HepG2 (cell line): ENCODE measurements at regions not wholly inside any gene's neighbourhood (a gene's known extent, or its start where the extent isn't known, plus 50 kb on each side); places are given as distances from the start of the nearest gene placed in this dataset.

Experiments
- ATAC-seq: fragments of 200-7000 bp; cut with Tn5 transposase; 3 replicates; pipeline ENCODE4 v1.9.1; 2020; ENCODE audit warnings: mild to moderate bottlenecking, moderate library complexity
- BruUV-seq: library from RNA; stranded (reverse); fragments of 400-500 nt; replicated peaks from 2 replicates; lab custom pipeline; 2021; lab: Mats Ljungman, UMichigan
- CTCF ChIA-PET: fragments of 300-600 bp; formaldehyde crosslinking; extraction: SDS; loops from one replicate; lab custom pipeline; 2021; ENCODE audit warnings: low total read pairs, inconsistent platforms, low intra/inter-chr PET ratio; lab: Yijun Ruan, JAX
- POLR2A ChIA-PET: fragments of 350-600 bp; sonication (Branson Sonifier 250); formaldehyde crosslinking; loops from one replicate; lab custom pipeline; 2020; ENCODE audit warnings: antibody characterized with exemption, inconsistent platforms; lab: Yijun Ruan, JAX
- DNase-seq: peaks from one replicate; pipeline ENCODE4 v3.0.0-alpha.2; 2015; ENCODE audit warnings: low spot score
- FAIRE-seq: peaks from 3 replicates; lab custom pipeline; 2011; peaks lifted over from hg19 to GRCh38; lab: Jason Lieb, UNC
- H2AFZ ChIP-seq: one replicate; pipeline ENCODE4 v1.6.1; 2011; ENCODE audit warnings: low read length, inconsistent platforms
- H3K27ac ChIP-seq: fragments of 300-600 bp; 3 replicates; pipeline ENCODE4 v1.8.0; 2011; ENCODE audit warnings: mixed run types, mild to moderate bottlenecking, mixed read lengths, low read length, inconsistent platforms; ENCODE audit not compliant: insufficient read depth; ENCODE audit errors: extremely low read length
- H3K27me3 ChIP-seq, 2 experiments: fragments of 200-600 bp in 1 of 2; 2 replicates in 1 of 2; 3 replicates in 1 of 2; pipeline versions ENCODE4 v1.6.0 to v1.8.0; 2011; ENCODE audit warnings: low read length in 2 of 2, mild to moderate bottlenecking in 2 of 2, moderate library complexity in 2 of 2, inconsistent platforms in 1 of 2; ENCODE audit not compliant: insufficient read depth in 2 of 2, control insufficient read depth in 1 of 2
- H3K36me3 ChIP-seq, 2 experiments: fragments of 200-600 bp in 1 of 2; replicated peaks in 1 of 2; 2 replicates in 1 of 2; 3 replicates in 1 of 2; pipeline versions ENCODE4 v1.5.1 to v1.8.0; 2011; ENCODE audit warnings: low read length in 2 of 2, inconsistent platforms in 1 of 2; ENCODE audit not compliant: insufficient read depth in 2 of 2, control insufficient read depth in 1 of 2
- H3K4me1 ChIP-seq: 2 replicates; pipeline ENCODE4 v1.5.1; 2012; ENCODE audit warnings: low read length, inconsistent platforms; ENCODE audit not compliant: insufficient read depth
- H3K4me2 ChIP-seq: 2 replicates; pipeline ENCODE4 v1.6.0; 2011; ENCODE audit warnings: low read depth, low read length, inconsistent platforms
- H3K4me3 ChIP-seq, 3 experiments: fragments of 200-600 bp in 1 of 3; sonication (generic), shearing (Covaris generic) in 1 of 3; replicated peaks in 1 of 3; 2 replicates each; pipeline ENCODE4 v1.5.1; 2011 to 2016; ENCODE audit warnings: low read length in 3 of 3, inconsistent platforms in 2 of 3, low read depth in 2 of 3, mild to moderate bottlenecking in 2 of 3, control low read depth in 1 of 3, mixed read lengths in 1 of 3; ENCODE audit not compliant: insufficient read depth in 1 of 3
- H3K79me2 ChIP-seq: one replicate; pipeline ENCODE4 v1.6.1; 2011; ENCODE audit warnings: low read length, inconsistent platforms; ENCODE audit not compliant: insufficient read depth
- H3K9ac ChIP-seq: 2 replicates; pipeline ENCODE4 v1.6.0; 2011; ENCODE audit warnings: mild to moderate bottlenecking, low read depth, low read length, inconsistent platforms; ENCODE audit not compliant: insufficient read depth
- H3K9me3 ChIP-seq: 2 replicates; pipeline ENCODE4 v1.5.1; 2012; ENCODE audit warnings: mild to moderate bottlenecking, low read length
- H4K20me1 ChIP-seq: 2 replicates; pipeline ENCODE4 v1.6.0; 2011; ENCODE audit warnings: inconsistent platforms, mild to moderate bottlenecking, low read length, moderate library complexity; ENCODE audit not compliant: insufficient read depth
- GABPA ChIP-seq, 2 experiments: IDR thresholded peaks; 2 replicates each; pipeline ENCODE4 v1.6.1; 2011 to 2016; ENCODE audit warnings: low read depth in 2 of 2, low read length in 1 of 2, missing biosample characterization in 1 of 2, missing genetic modification characterization in 1 of 2
- NFE2L2 ChIP-seq: fragments of 150-350 bp; IDR thresholded peaks from 2 replicates; pipeline ENCODE4 v1.6.1; 2014; ENCODE audit warnings: low read length
- RBAK ChIP-seq: sonication (generic); formaldehyde crosslinking; IDR thresholded peaks from 2 replicates; pipeline ENCODE4 v1.5.1; 2020; ENCODE audit warnings: mild to moderate bottlenecking, missing genetic modification reagents
- SP5 ChIP-seq: IDR thresholded peaks from 2 replicates; pipeline ENCODE4 v1.6.1; 2016; ENCODE audit warnings: low read depth, borderline replicate concordance
- TGIF2 ChIP-seq: IDR thresholded peaks from 2 replicates; pipeline ENCODE4 v1.6.1; 2016; ENCODE audit warnings: control low read depth, missing compliant biosample characterization
- U2AF1 ChIP-seq: fragments of 200-400 bp; formaldehyde crosslinking; optimal IDR thresholded peaks from 2 replicates; pipeline ENCODE3; 2017; ENCODE audit warnings: mild to moderate bottlenecking, low read depth, low read length
- ZNF44 ChIP-seq: sonication (generic); formaldehyde crosslinking; IDR thresholded peaks from 2 replicates; pipeline ENCODE4 v1.5.1; 2020; ENCODE audit warnings: mild to moderate bottlenecking, missing genetic modification reagents
- WGBS: methylation state at CpG from one replicate; pipeline ENCODE4 v1.1.6; 2017; ENCODE audit warnings: low lambda C conversion rate; 5-methylcytosine and 5-hydroxymethylcytosine counted together
- in situ Hi-C: cut with HindIII; loops from 2 replicates; pipeline ENCODE4 v1.10.0; 2017; ENCODE audit warnings: low pct_unique_long_range_greater_than_20kb; ENCODE audit not compliant: extremely low pct_ligation_motif_present
- intact Hi-C: fragments of 100-400 bp; cut with micrococcal nuclease; formaldehyde crosslinking; loops from one replicate; pipeline ENCODE4 v1.10.0; 2022; ENCODE audit not compliant: unreplicated experiment
- TF ChIP-seq, protein P1 (sequence below): IDR thresholded peaks from 2 replicates; pipeline ENCODE4 v1.6.1; 2018; ENCODE audit warnings: missing genetic modification reagents, mild to moderate bottlenecking, missing compliant biosample characterization
- TF ChIP-seq, protein P2 (sequence below): sonication (generic); formaldehyde crosslinking; IDR thresholded peaks from 2 replicates; pipeline ENCODE4 v1.5.0; 2020; ENCODE audit warnings: missing genetic modification reagents
- TF ChIP-seq, protein P3 (sequence below): sonication (generic); formaldehyde crosslinking; IDR thresholded peaks from 2 replicates; pipeline ENCODE4 v1.5.1; 2020; ENCODE audit warnings: mild to moderate bottlenecking, missing genetic modification reagents, borderline replicate concordance

DNA sequence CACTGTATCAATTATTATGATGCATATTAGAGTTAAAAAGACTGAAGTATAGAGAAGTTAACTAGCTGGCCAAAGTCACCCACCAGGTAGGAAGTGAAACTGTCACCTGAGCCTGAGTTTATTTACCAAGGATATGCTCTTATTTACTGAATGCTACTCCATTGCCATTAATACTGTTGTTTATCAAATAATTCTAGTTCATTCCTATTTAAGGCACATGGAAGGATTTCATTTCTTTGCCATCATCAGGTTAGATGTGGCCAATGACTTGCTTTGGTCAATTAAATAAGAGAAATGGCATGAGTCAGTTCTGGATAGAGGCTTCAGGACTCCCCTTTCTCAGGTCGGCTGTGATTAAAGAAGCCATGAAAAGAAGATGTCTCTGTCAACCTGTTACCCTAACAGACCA, 169.6 kb downstream of the KCNJ2 start:
- Histone ChIP-seq H3K36me3 (no peaks in the 10 kb centered on the region), H3K9ac (no peak overlapping the region), H3K27ac (no peak overlapping the region), H4K20me1 (no peaks in the 10 kb centered on the region), H3K9me3 (peaks cover 99% of the 10 kb centered on the region), H2AFZ (no peak overlapping the region), H3K4me2 (no peak overlapping the region), H3K27me3 (no peaks in the 10 kb centered on the region), H3K79me2 (no peaks in the 10 kb centered on the region), H3K4me1 (no peaks in the 10 kb centered on the region), H3K4me3 (no peak overlapping the region)
- intact Hi-C loops, result no loop called here
- 0% methylated on average over 1 of the region's 1 CpG for WGBS
- CTCF ChIA-PET, result no interaction called here
- POLR2A ChIA-PET, result no interaction called here
- DNase-seq (no peak), FAIRE-seq (no peak), ATAC-seq (no peak)
- no peak for TF ChIP-seq SP5 (CRISPR knock-in tag)
- no peak for TF ChIP-seq GABPA (IDR thresholded peaks at IDR 0.05; ENCODE audit: low read depth, low read length)
- no peak for TF ChIP-seq GABPA (CRISPR knock-in tag; IDR thresholded peaks at IDR 0.05; ENCODE audit: low read depth)
- TF ChIP-seq NFE2L2, result no peak
- no peak for TF ChIP-seq ZNF44 (CRISPR knock-in tag)
- no peak for TF ChIP-seq RBAK (CRISPR knock-in tag)
- no peak for TF ChIP-seq U2AF1
- TF ChIP-seq, protein P1, sequence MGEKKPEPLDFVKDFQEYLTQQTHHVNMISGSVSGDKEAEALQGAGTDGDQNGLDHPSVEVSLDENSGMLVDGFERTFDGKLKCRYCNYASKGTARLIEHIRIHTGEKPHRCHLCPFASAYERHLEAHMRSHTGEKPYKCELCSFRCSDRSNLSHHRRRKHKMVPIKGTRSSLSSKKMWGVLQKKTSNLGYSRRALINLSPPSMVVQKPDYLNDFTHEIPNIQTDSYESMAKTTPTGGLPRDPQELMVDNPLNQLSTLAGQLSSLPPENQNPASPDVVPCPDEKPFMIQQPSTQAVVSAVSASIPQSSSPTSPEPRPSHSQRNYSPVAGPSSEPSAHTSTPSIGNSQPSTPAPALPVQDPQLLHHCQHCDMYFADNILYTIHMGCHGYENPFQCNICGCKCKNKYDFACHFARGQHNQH, result no peak
- TF ChIP-seq, protein P2, sequence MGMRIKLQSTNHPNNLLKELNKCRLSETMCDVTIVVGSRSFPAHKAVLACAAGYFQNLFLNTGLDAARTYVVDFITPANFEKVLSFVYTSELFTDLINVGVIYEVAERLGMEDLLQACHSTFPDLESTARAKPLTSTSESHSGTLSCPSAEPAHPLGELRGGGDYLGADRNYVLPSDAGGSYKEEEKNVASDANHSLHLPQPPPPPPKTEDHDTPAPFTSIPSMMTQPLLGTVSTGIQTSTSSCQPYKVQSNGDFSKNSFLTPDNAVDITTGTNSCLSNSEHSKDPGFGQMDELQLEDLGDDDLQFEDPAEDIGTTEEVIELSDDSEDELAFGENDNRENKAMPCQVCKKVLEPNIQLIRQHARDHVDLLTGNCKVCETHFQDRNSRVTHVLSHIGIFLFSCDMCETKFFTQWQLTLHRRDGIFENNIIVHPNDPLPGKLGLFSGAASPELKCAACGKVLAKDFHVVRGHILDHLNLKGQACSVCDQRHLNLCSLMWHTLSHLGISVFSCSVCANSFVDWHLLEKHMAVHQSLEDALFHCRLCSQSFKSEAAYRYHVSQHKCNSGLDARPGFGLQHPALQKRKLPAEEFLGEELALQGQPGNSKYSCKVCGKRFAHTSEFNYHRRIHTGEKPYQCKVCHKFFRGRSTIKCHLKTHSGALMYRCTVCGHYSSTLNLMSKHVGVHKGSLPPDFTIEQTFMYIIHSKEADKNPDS (CRISPR knock-in tag), result no peak
- TF ChIP-seq TGIF2 (CRISPR knock-in tag), result no peak
- TF ChIP-seq, protein P3, sequence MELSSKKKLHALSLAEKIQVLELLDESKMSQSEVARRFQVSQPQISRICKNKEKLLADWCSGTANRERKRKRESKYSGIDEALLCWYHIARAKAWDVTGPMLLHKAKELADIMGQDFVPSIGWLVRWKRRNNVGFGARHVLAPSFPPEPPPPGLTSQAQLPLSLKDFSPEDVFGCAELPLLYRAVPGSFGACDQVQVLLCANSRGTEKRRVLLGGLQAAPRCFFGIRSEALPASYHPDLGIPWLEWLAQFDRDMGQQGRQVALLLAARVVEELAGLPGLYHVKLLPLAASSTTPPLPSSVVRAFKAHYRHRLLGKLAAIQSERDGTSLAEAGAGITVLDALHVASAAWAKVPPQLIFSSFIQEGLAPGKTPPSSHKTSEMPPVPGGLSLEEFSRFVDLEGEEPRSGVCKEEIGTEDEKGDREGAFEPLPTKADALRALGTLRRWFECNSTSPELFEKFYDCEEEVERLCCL (CRISPR knock-in tag), result no peak
- no TSS peak for BruUV-seq
- in situ Hi-C loops, result no loop called here
